H9 (cell line): ENCODE measurements at regions not wholly inside any gene's neighbourhood (a gene's known extent, or its start where the extent isn't known, plus 50 kb on each side); places are given as distances from the start of the nearest gene placed in this dataset.

Experiments
- DNase-seq: peaks from one replicate; pipeline ENCODE4 v3.0.0-alpha.2; 2017
- H2AFZ ChIP-seq: one replicate; pipeline ENCODE4 v1.6.1; 2013; ENCODE audit warnings: mild to moderate bottlenecking, low read length, control low read depth, moderate library complexity
- H2AK5ac ChIP-seq: 2 replicates; pipeline ENCODE4 v1.6.1; 2013; ENCODE audit warnings: low read length, control low read depth, mixed read lengths; ENCODE audit not compliant: insufficient read length
- H2BK120ac ChIP-seq: one replicate; pipeline ENCODE4 v1.6.1; 2013; ENCODE audit warnings: low read depth, mild to moderate bottlenecking, low read length, control low read depth, inconsistent platforms; ENCODE audit not compliant: poor library complexity, severe bottlenecking
- H2BK12ac ChIP-seq: 2 replicates; pipeline ENCODE4 v1.6.1; 2013; ENCODE audit warnings: low read length, control low read depth, mixed read lengths, low read depth; ENCODE audit not compliant: insufficient read length
- H2BK15ac ChIP-seq: 2 replicates; pipeline ENCODE4 v1.6.1; 2013; ENCODE audit warnings: low read depth, low read length, control low read depth
- H2BK20ac ChIP-seq: one replicate; pipeline ENCODE4 v1.6.1; 2013; ENCODE audit warnings: low read depth, mild to moderate bottlenecking, low read length, control low read depth, inconsistent platforms; ENCODE audit not compliant: poor library complexity, severe bottlenecking
- H2BK5ac ChIP-seq: 2 replicates; pipeline ENCODE4 v1.6.1; 2013; ENCODE audit warnings: low read length, control low read depth, mixed read lengths; ENCODE audit not compliant: insufficient read length
- H3K14ac ChIP-seq: 2 replicates; pipeline ENCODE4 v1.6.1; 2013; ENCODE audit warnings: low read length, control low read depth; ENCODE audit not compliant: insufficient read depth
- H3K18ac ChIP-seq: 2 replicates; pipeline ENCODE4 v1.6.1; 2013; ENCODE audit warnings: low read depth, mild to moderate bottlenecking, mixed read lengths, low read length, control low read depth; ENCODE audit not compliant: insufficient read length
- H3K23ac ChIP-seq: 2 replicates; pipeline ENCODE4 v1.6.1; 2013; ENCODE audit warnings: low read length, control low read depth, mixed read lengths, low read depth; ENCODE audit not compliant: insufficient read length
- H3K23me2 ChIP-seq: 2 replicates; pipeline ENCODE4 v1.6.1; 2013; ENCODE audit warnings: low read depth, mild to moderate bottlenecking, mixed read lengths, low read length, control low read depth; ENCODE audit not compliant: insufficient read length, poor library complexity, severe bottlenecking
- H3K27ac ChIP-seq: 2 replicates; pipeline ENCODE4 v1.5.1; 2013; ENCODE audit warnings: low read length, control low read depth, mixed read lengths, low read depth; ENCODE audit not compliant: insufficient read length
- H3K27me3 ChIP-seq: 2 replicates; pipeline ENCODE4 v1.6.1; 2013; ENCODE audit warnings: low read length, control low read depth, inconsistent platforms; ENCODE audit not compliant: insufficient read depth
- H3K4ac ChIP-seq: 2 replicates; pipeline ENCODE4 v1.6.1; 2013; ENCODE audit warnings: low read depth, mild to moderate bottlenecking, control low read depth, inconsistent platforms, low read length, moderate library complexity
- H3K4me1 ChIP-seq: 2 replicates; pipeline ENCODE4 v1.6.1; 2013; ENCODE audit warnings: low read length, control low read depth, inconsistent platforms; ENCODE audit not compliant: insufficient read depth
- H3K4me2 ChIP-seq: 2 replicates; pipeline ENCODE4 v1.6.1; 2013; ENCODE audit warnings: low read length, control low read depth, mixed read lengths; ENCODE audit not compliant: insufficient read length, insufficient read depth
- H3K56ac ChIP-seq: 2 replicates; pipeline ENCODE4 v1.6.1; 2013; ENCODE audit warnings: low read depth, mild to moderate bottlenecking, mixed read lengths, low read length, control low read depth; ENCODE audit not compliant: insufficient read length
- H3K79me1 ChIP-seq: 2 replicates; pipeline ENCODE4 v1.6.1; 2013; ENCODE audit warnings: low read depth, mild to moderate bottlenecking, moderate library complexity, low read length, control low read depth, inconsistent platforms; ENCODE audit not compliant: insufficient read depth, poor library complexity, severe bottlenecking
- H3K79me2 ChIP-seq: 2 replicates; pipeline ENCODE4 v1.6.1; 2013; ENCODE audit warnings: low read length, control low read depth, inconsistent platforms; ENCODE audit not compliant: insufficient read depth
- H3K9ac ChIP-seq: 2 replicates; pipeline ENCODE4 v1.6.1; 2013; ENCODE audit warnings: low read length, control low read depth, mixed read lengths; ENCODE audit not compliant: insufficient read length; ENCODE audit errors: extremely low read depth
- H3K9me3 ChIP-seq: one replicate; pipeline ENCODE4 v1.6.1; 2013; ENCODE audit warnings: low read depth, low read length, inconsistent platforms; ENCODE audit not compliant: control insufficient read depth
- H3T11ph ChIP-seq: one replicate; pipeline ENCODE4 v1.6.1; 2013; ENCODE audit warnings: mild to moderate bottlenecking, low read length, control low read depth, inconsistent platforms
- H4K20me1 ChIP-seq: one replicate; pipeline ENCODE4 v1.6.1; 2013; ENCODE audit not compliant: control insufficient read depth, insufficient read length, insufficient read depth
- H4K5ac ChIP-seq: 2 replicates; pipeline ENCODE4 v1.6.1; 2013; ENCODE audit warnings: low read depth, mild to moderate bottlenecking, mixed read lengths, low read length, control low read depth; ENCODE audit not compliant: insufficient read length
- H4K8ac ChIP-seq: replicated peaks from 2 replicates; pipeline ENCODE4 v1.6.1; 2013; ENCODE audit warnings: low read length, control low read depth, mixed read lengths, low read depth; ENCODE audit not compliant: insufficient read length
- H4K91ac ChIP-seq: 2 replicates; pipeline ENCODE4 v1.6.1; 2013; ENCODE audit warnings: low read depth, mild to moderate bottlenecking, moderate library complexity, mixed read lengths, low read length, control low read depth; ENCODE audit not compliant: insufficient read length
- H3K27ac Mint-ChIP-seq, 3 experiments: 2 replicates in 2 of 3; 3 replicates in 1 of 3; pipeline ENCODE4 v1.8.0; 2020 to 2021; ENCODE audit warnings: mixed read lengths in 3 of 3, mild to moderate bottlenecking in 1 of 3, moderate library complexity in 1 of 3
- H3K27me3 Mint-ChIP-seq: 2 replicates; pipeline ENCODE4 v1.8.0; 2021; ENCODE audit warnings: low read depth, mild to moderate bottlenecking, moderate library complexity, mixed read lengths
- H3K36me3 Mint-ChIP-seq, 3 experiments: 2 replicates in 2 of 3; 3 replicates in 1 of 3; pipeline ENCODE4 v1.8.0; 2020 to 2021; ENCODE audit warnings: low read depth in 3 of 3, mixed read lengths in 3 of 3; ENCODE audit not compliant: insufficient read depth in 1 of 3
- H3K4me1 Mint-ChIP-seq, 2 experiments: 2 replicates each; pipeline ENCODE4 v1.8.0; 2020; ENCODE audit warnings: mixed read lengths in 2 of 2
- H3K4me3 Mint-ChIP-seq, 2 experiments: 2 replicates in 1 of 2; 3 replicates in 1 of 2; pipeline ENCODE4 v1.8.0; 2020 to 2021; ENCODE audit warnings: mild to moderate bottlenecking in 2 of 2, mixed read lengths in 2 of 2, moderate library complexity in 1 of 2
- H3K9me3 Mint-ChIP-seq, 2 experiments: 2 replicates in 1 of 2; 3 replicates in 1 of 2; pipeline ENCODE4 v1.8.0; 2020; ENCODE audit warnings: mild to moderate bottlenecking in 2 of 2, mixed read lengths in 2 of 2, moderate library complexity in 1 of 2
- WGBS: extraction: QIAGEN DNeasy Blood & Tissue Kit; methylation state at CpG from one replicate; pipeline ENCODE4 v1.1.7; 2013; ENCODE audit warnings: missing lambda C conversion rate, low lambda C conversion rate, mixed read lengths; ENCODE audit not compliant: insufficient read length; ENCODE audit errors: extremely low coverage; 5-methylcytosine and 5-hydroxymethylcytosine counted together
- TF ChIP-seq, protein P1 (sequence below): fragments of 200-600 bp; sonication (generic); conservative IDR thresholded peaks from 3 replicates; pipeline ENCODE4 v1.8.0; 2021; ENCODE audit warnings: antibody characterized with exemption, mild to moderate bottlenecking

DNA sequence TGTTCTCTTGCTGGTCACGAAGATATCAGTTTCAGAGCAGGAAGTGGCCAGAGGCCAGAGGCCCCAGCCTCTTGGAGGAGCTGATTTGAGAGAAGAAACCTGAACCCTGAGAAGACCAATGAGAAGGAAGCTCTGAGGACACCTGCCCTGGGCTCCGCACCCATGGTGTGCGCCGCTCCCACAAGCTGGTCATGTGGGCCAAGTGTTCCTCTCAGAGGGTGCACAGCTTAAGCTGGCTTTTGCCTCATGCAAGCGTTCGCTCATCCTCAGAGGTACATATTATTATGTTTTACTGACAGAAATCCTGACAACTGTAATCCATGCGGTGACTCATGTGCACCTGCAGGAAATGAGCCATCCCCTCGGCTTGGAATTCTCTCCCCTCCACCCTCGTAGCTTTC is 316.1 kb upstream of the MYT1L start:
- H3K27me3 Mint-ChIP-seq = peaks cover 5% of the 10 kb centered on the region
- Histone ChIP-seq H3K56ac (no peak overlapping the region), H3K23ac (no peak overlapping the region), H3K4me1 (no peaks in the 10 kb centered on the region), H4K5ac (no peak overlapping the region), H2AK5ac (no peak overlapping the region), H2BK120ac (no peak overlapping the region), H4K8ac (no peak overlapping the region), H3K23me2 (no peaks in the 10 kb centered on the region), H2BK12ac (no peak overlapping the region), H3K27ac (no peak overlapping the region), H3K4me2 (no peak overlapping the region), H3K79me2 (no peaks in the 10 kb centered on the region), H3K4ac (no peak overlapping the region), H2AFZ (no peak overlapping the region), H3K27me3 (no peaks in the 10 kb centered on the region), H2BK20ac (no peak overlapping the region), H3K9ac (no peak overlapping the region), H3K18ac (no peak overlapping the region), H3T11ph (no peak overlapping the region), H4K91ac (no peak overlapping the region), H4K20me1 (no peaks in the 10 kb centered on the region), H3K14ac (no peak overlapping the region), H2BK15ac (no peak overlapping the region), H2BK5ac (no peak overlapping the region), H3K9me3 (no peaks in the 10 kb centered on the region), H3K79me1 (no peaks in the 10 kb centered on the region)
- peaks cover 0 to 5% (median 0%) of the 10 kb centered on the region in 3 experiments; a peak in 3 of 7 replicates for H3K36me3 Mint-ChIP-seq
- H3K4me1 Mint-ChIP-seq = peaks cover 6 to 10% of the 10 kb centered on the region in 2 experiments
- DNase-seq = peak; percentile 20
- WGBS = no CpG with 5 or more reads among the region's 9 CpGs
- peaks cover 3 to 8% of the 10 kb centered on the region in 2 experiments; a peak in 4 of 5 replicates for H3K9me3 Mint-ChIP-seq
- no peak overlapping the region for H3K4me3 Mint-ChIP-seq
- TF ChIP-seq, protein P1, sequence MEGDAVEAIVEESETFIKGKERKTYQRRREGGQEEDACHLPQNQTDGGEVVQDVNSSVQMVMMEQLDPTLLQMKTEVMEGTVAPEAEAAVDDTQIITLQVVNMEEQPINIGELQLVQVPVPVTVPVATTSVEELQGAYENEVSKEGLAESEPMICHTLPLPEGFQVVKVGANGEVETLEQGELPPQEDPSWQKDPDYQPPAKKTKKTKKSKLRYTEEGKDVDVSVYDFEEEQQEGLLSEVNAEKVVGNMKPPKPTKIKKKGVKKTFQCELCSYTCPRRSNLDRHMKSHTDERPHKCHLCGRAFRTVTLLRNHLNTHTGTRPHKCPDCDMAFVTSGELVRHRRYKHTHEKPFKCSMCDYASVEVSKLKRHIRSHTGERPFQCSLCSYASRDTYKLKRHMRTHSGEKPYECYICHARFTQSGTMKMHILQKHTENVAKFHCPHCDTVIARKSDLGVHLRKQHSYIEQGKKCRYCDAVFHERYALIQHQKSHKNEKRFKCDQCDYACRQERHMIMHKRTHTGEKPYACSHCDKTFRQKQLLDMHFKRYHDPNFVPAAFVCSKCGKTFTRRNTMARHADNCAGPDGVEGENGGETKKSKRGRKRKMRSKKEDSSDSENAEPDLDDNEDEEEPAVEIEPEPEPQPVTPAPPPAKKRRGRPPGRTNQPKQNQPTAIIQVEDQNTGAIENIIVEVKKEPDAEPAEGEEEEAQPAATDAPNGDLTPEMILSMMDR = no peak
- H3K27ac Mint-ChIP-seq = no peak overlapping the region
